Fibroblast of the conjunctiva (primary cell): ENCODE measurements at regions not wholly inside any gene's neighbourhood (a gene's known extent, or its start where the extent isn't known, plus 50 kb on each side); places are given as distances from the start of the nearest gene placed in this dataset.
"Not testable (repeated sequence)": the region's sequence is repeated elsewhere in the genome, so short reads cannot be mapped to it uniquely, and the experiment has no call there.

ENCODE experiments used
- DNase-seq: peaks from one replicate; pipeline ENCODE4 v3.0.0-alpha.2; 2010; ENCODE audit warnings: low read depth

- not testable (repeated sequence) for DNase-seq
Observed at GRCh38 chr3:94412936-94413335, 350.1 kb downstream of the NSUN3 start.

GRCh38 chr3:94413336-94414108 is 350.7 kb downstream of the NSUN3 start:
- DNase-seq = peak; percentile 52

GRCh38 chr3:94414418-94414817 is 351.6 kb downstream of the NSUN3 start:
- no peak for DNase-seq

- no peak for DNase-seq
Observed at GRCh38 chr3:94416768-94417167, 353.9 kb downstream of the NSUN3 start.

- DNase-seq = no peak
Observed at GRCh38 chr3:94417963-94418455, 355.1 kb downstream of the NSUN3 start.

GRCh38 chr3:94420931-94421330 is 358.1 kb downstream of the NSUN3 start:
- DNase-seq = no peak

GRCh38 chr3:94423578-94423977 is 360.7 kb downstream of the NSUN3 start:
- DNase-seq = peak; percentile 17

- DNase-seq = no peak
Observed at GRCh38 chr3:94429517-94429916, 366.7 kb downstream of the NSUN3 start.

- no peak for DNase-seq
Observed at GRCh38 chr3:94431876-94432570, 369.2 kb downstream of the NSUN3 start.

- DNase-seq = no peak
Observed at GRCh38 chr3:94433811-94434210, 370.9 kb downstream of the NSUN3 start.

GRCh38 chr3:94440767-94441493 is 378.1 kb downstream of the NSUN3 start:
- peak; percentile 32 for DNase-seq

GRCh38 chr3:94441494-94441847 is 378.6 kb downstream of the NSUN3 start:
- no peak for DNase-seq

GRCh38 chr3:94453864-94454263 is 391.0 kb downstream of the NSUN3 start:
- DNase-seq = no peak

GRCh38 chr3:94459167-94459566 is 396.3 kb downstream of the NSUN3 start:
- DNase-seq = no peak

GRCh38 chr3:94460931-94461330 is 398.1 kb downstream of the NSUN3 start:
- no peak for DNase-seq

- DNase-seq = no peak
Observed at GRCh38 chr3:94462931-94463330, 400.1 kb downstream of the NSUN3 start.

GRCh38 chr3:94472511-94472910 is 409.6 kb downstream of the NSUN3 start:
- no peak for DNase-seq

- no peak for DNase-seq
Observed at GRCh38 chr3:94481226-94481898, 418.5 kb downstream of the NSUN3 start.

- no peak for DNase-seq
Observed at GRCh38 chr3:94482686-94483085, 419.8 kb downstream of the NSUN3 start.

GRCh38 chr3:94483403-94483802 is 420.5 kb downstream of the NSUN3 start:
- DNase-seq = no peak

- no peak for DNase-seq
Observed at GRCh38 chr3:94494992-94495391, 432.1 kb downstream of the NSUN3 start.

- no peak for DNase-seq
Observed at GRCh38 chr3:94500146-94500545, 437.3 kb downstream of the NSUN3 start.
